ENCODE measurements at regions not wholly inside any gene's neighbourhood (a gene's known extent, or its start where the extent isn't known, plus 50 kb on each side); places are given as distances from the start of the nearest gene placed in this dataset.

DNA sequence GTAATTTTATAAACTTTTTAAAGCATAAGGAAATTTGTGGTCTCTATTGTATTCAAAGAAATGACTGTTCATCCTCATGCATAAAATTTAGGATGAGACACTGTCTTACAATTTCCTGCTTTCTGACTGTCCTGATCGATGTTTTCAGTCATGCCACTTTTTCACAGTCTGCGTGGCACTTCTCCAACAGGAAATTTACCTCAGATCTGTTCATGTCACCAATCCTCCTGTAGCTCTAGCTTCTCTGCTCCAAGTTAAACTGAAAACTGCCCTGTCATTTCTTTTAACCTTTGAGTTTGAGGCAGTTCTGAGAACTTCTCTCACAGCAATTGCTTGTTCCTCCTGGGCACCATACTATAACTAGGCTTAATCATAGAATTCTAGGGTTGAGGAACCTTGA, 455.1 kb downstream of the EFNA5 start:
- no peak for DNase-seq (ENCODE audit: low read depth, low spot score)
- H3K4me2 ChIP-seq (ENCODE audit: control insufficient read depth, extremely low read depth, insufficient read depth, low read depth, low read length) = peak overlapping the region; percentile 34
- no peaks in the 10 kb centered on the region for H3K36me3 ChIP-seq (ENCODE audit: control insufficient read depth in 2 of 2, extremely low read depth in 1 of 2, insufficient read depth in 2 of 2, low read length in 2 of 2)
- H3K27me3 ChIP-seq (ENCODE audit: control insufficient read depth, extremely low read depth, insufficient read depth, low read length) = no peaks in the 10 kb centered on the region
- peaks cover 21% of the 10 kb centered on the region for H3K4me1 ChIP-seq (ENCODE audit: control insufficient read depth, extremely low read depth, insufficient read depth, low read length)
- no peaks in the 10 kb centered on the region for H3K9me1 ChIP-seq (ENCODE audit: control insufficient read depth, extremely low read depth, insufficient read depth, low read length)
- dilution Hi-C loops (cut with MboI; ENCODE audit: extremely low pct_ligation_motif_present, low sequenced_read_pairs) = no loop called here
- TF ChIP-seq, protein P1, sequence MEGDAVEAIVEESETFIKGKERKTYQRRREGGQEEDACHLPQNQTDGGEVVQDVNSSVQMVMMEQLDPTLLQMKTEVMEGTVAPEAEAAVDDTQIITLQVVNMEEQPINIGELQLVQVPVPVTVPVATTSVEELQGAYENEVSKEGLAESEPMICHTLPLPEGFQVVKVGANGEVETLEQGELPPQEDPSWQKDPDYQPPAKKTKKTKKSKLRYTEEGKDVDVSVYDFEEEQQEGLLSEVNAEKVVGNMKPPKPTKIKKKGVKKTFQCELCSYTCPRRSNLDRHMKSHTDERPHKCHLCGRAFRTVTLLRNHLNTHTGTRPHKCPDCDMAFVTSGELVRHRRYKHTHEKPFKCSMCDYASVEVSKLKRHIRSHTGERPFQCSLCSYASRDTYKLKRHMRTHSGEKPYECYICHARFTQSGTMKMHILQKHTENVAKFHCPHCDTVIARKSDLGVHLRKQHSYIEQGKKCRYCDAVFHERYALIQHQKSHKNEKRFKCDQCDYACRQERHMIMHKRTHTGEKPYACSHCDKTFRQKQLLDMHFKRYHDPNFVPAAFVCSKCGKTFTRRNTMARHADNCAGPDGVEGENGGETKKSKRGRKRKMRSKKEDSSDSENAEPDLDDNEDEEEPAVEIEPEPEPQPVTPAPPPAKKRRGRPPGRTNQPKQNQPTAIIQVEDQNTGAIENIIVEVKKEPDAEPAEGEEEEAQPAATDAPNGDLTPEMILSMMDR (optimal IDR thresholded peaks at IDR 0.05 in 1 of 3, IDR thresholded peaks at IDR 0.05 in 1 of 3, conservative IDR thresholded peaks at IDR 0.05 in 1 of 3; ENCODE audit: extremely low read depth in 1 of 3, insufficient read depth in 2 of 3, low read length in 3 of 3) = no peak
- TF ChIP-seq EZH2 (IDR thresholded peaks at IDR 0.05; ENCODE audit: low read length) = no peak
- no peaks in the 10 kb centered on the region for H3K9me3 ChIP-seq (ENCODE audit: control insufficient read depth, low read depth, low read length)
- H3K27ac ChIP-seq (ENCODE audit: control insufficient read depth, insufficient read depth, low read length) = no peak overlapping the region
- no peak overlapping the region for H3K4me3 ChIP-seq (ENCODE audit: control insufficient read depth in 2 of 3, extremely low read depth in 1 of 3, insufficient read depth in 2 of 3, low read depth in 1 of 3, low read length in 3 of 3)
- no peak overlapping the region for H3K9ac ChIP-seq (ENCODE audit: control insufficient read depth, extremely low read depth, insufficient read depth, low read length)
- no peaks in the 10 kb centered on the region for H3K79me2 ChIP-seq (ENCODE audit: control insufficient read depth, insufficient read depth, low read length)
- peak overlapping the region; percentile 70 for H2AFZ ChIP-seq (ENCODE audit: control insufficient read depth, low read length)
- peak; percentile 84 for FAIRE-seq
- no peaks in the 10 kb centered on the region for H4K20me1 ChIP-seq (ENCODE audit: control insufficient read depth, extremely low read depth, insufficient read depth, low read length)

DNA sequence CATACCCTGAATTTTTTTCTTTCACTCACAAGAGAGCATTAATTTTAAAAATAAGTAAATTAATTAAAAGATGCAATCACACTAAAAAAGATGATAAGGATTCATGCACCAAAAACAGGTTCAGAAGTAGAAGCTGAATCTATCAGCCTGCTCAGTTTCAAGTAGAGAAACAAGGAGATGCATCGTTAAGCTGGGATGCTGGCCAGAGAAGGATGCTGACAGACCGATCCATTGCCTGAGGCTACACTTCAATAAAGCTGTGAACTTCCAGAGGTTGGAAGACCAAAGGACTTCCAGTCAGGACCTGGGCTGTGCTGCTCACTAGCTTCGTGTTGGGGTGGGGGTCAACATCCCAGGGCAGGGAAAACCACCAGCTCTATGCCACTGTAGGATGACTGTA, 457.7 kb downstream of the EFNA5 start:
- Histone ChIP-seq H3K4me3 (ENCODE audit: control insufficient read depth in 2 of 3, extremely low read depth in 1 of 3, insufficient read depth in 2 of 3, low read depth in 1 of 3, low read length in 3 of 3) (no peak overlapping the region), H3K9me1 (ENCODE audit: control insufficient read depth, extremely low read depth, insufficient read depth, low read length) (no peaks in the 10 kb centered on the region), H3K79me2 (ENCODE audit: control insufficient read depth, insufficient read depth, low read length) (no peaks in the 10 kb centered on the region), H3K9ac (ENCODE audit: control insufficient read depth, extremely low read depth, insufficient read depth, low read length) (no peak overlapping the region), H3K27ac (ENCODE audit: control insufficient read depth, insufficient read depth, low read length) (no peak overlapping the region), H3K27me3 (ENCODE audit: control insufficient read depth, extremely low read depth, insufficient read depth, low read length) (no peaks in the 10 kb centered on the region), H4K20me1 (ENCODE audit: control insufficient read depth, extremely low read depth, insufficient read depth, low read length) (no peaks in the 10 kb centered on the region), H3K9me3 (ENCODE audit: control insufficient read depth, low read depth, low read length) (no peaks in the 10 kb centered on the region), H2AFZ (ENCODE audit: control insufficient read depth, low read length) (peak overlapping the region; percentile 15), H3K4me1 (ENCODE audit: control insufficient read depth, extremely low read depth, insufficient read depth, low read length) (peaks cover 13% of the 10 kb centered on the region), H3K4me2 (ENCODE audit: control insufficient read depth, extremely low read depth, insufficient read depth, low read depth, low read length) (no peak overlapping the region), H3K36me3 (ENCODE audit: control insufficient read depth in 2 of 2, extremely low read depth in 1 of 2, insufficient read depth in 2 of 2, low read length in 2 of 2) (no peaks in the 10 kb centered on the region)
- TF ChIP-seq, protein P1 (optimal IDR thresholded peaks at IDR 0.05 in 1 of 3, IDR thresholded peaks at IDR 0.05 in 1 of 3, conservative IDR thresholded peaks at IDR 0.05 in 1 of 3; ENCODE audit: extremely low read depth in 1 of 3, insufficient read depth in 2 of 3, low read length in 3 of 3) = no peak
- no peak for TF ChIP-seq EZH2 (IDR thresholded peaks at IDR 0.05; ENCODE audit: low read length)
- dilution Hi-C loops (cut with MboI; ENCODE audit: extremely low pct_ligation_motif_present, low sequenced_read_pairs) = no loop called here
- FAIRE-seq = no peak
- no peak for DNase-seq (ENCODE audit: low read depth, low spot score)
